HG03565 (cell line): ENCODE measurements at regions not wholly inside any gene's neighbourhood (a gene's known extent, or its start where the extent isn't known, plus 50 kb on each side); places are given as distances from the start of the nearest gene placed in this dataset.

Experiments
- ATAC-seq: cut with Tn5 transposase; IDR thresholded peaks from one replicate; pipeline ENCODE4 v1.9.1; 2021; ENCODE audit warnings: mild to moderate bottlenecking, moderate library complexity; ENCODE audit not compliant: unreplicated experiment

- ATAC-seq: no peak
Observed at GRCh38 chr21:27145134-27145798, 178.4 kb upstream of the ADAMTS5 start.

GRCh38 chr21:27143476-27143875 lies 176.6 kb upstream of the ADAMTS5 start:
- ATAC-seq: no peak

- no peak for ATAC-seq
Observed at GRCh38 chr21:27139526-27139925, 172.6 kb upstream of the ADAMTS5 start.

- no peak for ATAC-seq
Observed at GRCh38 chr21:27134516-27134915, 167.6 kb upstream of the ADAMTS5 start.

GRCh38 chr21:27132266-27132665 lies 165.4 kb upstream of the ADAMTS5 start:
- ATAC-seq: no peak

DNA sequence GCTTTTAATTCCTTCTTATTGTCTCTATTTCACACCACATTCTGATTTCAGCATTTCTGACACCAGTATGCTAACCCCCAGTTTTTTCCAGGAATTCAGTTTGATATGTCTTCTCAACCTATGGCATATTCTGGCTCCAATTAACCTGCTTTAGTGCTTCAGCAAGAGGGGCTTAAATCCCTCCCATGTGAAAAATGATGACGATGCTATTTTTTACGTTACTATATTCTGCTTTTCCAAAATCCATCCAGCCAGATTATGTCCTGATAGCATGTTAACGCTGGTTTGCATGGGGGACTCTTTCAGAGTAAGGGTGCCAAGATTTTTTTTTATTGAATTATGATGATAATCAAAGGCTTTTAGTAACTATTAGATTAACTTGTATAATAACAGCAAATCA lies 163.3 kb upstream of the ADAMTS5 start:
- ATAC-seq: no peak

DNA sequence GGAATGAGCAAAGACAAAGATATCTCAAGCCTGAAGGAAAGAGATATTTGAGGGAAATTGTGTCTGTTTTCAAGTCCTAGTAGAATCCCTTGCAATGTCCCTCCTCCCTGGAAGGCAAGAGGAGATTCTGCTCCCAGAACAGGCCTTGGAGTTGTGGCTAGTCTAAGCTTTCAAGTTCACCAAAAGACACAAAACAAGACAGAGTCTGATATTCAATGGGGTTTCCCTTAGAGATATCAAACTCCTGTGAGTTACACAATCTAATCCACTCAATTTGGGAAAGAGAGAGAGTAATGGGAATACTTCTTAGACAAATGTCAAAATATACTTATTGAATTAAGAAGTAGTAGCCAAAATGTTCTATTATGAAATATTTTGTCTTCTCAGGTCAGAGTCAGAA lies 162.8 kb upstream of the ADAMTS5 start:
- ATAC-seq: no peak

GRCh38 chr21:27129215-27129614 lies 162.3 kb upstream of the ADAMTS5 start:
- ATAC-seq: no peak

GRCh38 chr21:27126140-27126539 lies 159.3 kb upstream of the ADAMTS5 start:
- no peak for ATAC-seq

DNA sequence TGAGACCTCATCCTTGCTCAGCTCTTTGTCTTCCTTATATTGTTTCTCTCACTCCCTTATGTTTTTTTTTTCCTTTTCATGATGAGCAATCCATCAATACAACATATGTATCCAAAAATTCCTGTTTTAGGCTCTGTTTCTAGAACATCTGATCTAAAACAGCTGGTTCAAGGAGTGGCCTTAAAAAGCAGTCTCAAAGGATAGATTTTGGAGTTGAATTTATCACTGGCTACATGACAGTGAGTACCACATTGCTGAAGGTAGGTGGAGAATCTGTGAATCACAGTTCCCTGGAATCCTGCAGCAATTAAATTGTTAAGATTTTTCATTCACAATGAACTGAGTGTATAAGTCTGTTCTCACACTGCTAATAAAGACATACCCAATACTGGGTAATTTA lies 155.8 kb upstream of the ADAMTS5 start:
- no peak for ATAC-seq

DNA sequence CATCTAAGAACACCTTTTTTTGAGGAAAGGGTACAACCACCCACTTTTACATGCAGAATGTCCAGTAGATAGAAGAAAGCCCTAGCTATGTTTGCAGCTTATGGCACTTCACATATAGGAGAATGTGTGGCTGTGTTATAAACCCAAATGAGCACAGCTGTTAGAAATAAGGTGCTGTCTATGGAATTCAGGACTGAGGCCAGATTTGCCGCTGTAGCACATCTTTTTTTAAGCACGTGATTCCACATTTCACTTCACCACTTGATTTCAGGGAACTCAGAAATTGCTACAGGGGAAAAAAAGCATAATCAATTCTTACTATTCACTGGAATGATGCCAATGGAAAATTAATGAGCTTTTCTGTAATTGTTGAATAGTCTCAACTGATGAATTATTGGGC lies 147.2 kb upstream of the ADAMTS5 start:
- no peak for ATAC-seq

GRCh38 chr21:27112186-27112585 lies 145.3 kb upstream of the ADAMTS5 start:
- ATAC-seq: no peak

- ATAC-seq: no peak
Observed at GRCh38 chr21:27110956-27111355, 144.1 kb upstream of the ADAMTS5 start.

GRCh38 chr21:27108701-27109100 lies 141.8 kb upstream of the ADAMTS5 start:
- ATAC-seq: no peak

DNA sequence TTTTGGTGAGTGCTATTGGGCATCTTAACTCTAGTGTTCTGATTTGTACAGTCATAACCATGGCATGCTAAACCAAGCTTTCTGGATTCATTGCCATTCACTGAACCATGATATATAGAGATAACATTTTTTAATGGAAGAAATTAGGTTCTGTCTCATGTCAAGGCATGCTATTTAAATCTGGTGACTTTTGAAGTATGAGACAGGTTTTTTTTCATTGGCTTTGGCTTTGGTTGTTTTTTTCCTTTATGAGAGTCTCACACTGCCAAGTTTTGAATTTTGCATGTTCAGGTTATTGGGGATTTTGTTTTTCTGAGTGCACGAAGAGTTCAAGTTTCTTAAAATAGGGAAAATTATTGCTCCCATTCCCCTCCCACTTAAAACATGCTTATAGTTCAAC lies 141.3 kb upstream of the ADAMTS5 start:
- no peak for ATAC-seq

GRCh38 chr21:27104846-27105431 lies 138.1 kb upstream of the ADAMTS5 start:
- ATAC-seq: no peak

GRCh38 chr21:27103768-27104167 lies 136.9 kb upstream of the ADAMTS5 start:
- ATAC-seq: no peak

DNA sequence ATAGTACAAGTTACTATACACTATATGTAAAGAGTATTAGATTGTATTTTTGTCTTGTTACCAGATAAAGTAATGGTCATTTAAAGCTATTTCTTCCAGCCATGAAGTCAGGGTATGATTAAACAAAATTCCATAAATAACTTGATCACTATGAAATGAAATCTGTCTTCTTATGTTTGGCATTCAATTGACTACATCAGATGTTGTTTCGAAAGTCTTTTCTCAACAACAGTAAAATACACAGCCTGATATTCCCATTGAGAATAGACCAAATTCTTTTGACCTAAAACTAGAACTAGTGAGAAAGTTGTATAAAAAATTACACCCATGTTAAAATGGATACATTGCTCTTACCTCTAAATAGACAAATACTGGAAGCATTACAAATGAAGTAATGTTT lies 134.6 kb upstream of the ADAMTS5 start:
- ATAC-seq: no peak

GRCh38 chr21:27094184-27094948 lies 127.5 kb upstream of the ADAMTS5 start:
- ATAC-seq: no peak

GRCh38 chr21:27086630-27087029 lies 119.7 kb upstream of the ADAMTS5 start:
- no peak for ATAC-seq

GRCh38 chr21:27086186-27086585 lies 119.3 kb upstream of the ADAMTS5 start:
- no peak for ATAC-seq

GRCh38 chr21:27085387-27085786 lies 118.5 kb upstream of the ADAMTS5 start:
- ATAC-seq: no peak
